ENCODE measurements at regions not wholly inside any gene's neighbourhood (a gene's known extent, or its start where the extent isn't known, plus 50 kb on each side); places are given as distances from the start of the nearest gene placed in this dataset.

- FAIRE-seq (no peak), DNase-seq (ENCODE audit: low read depth) (no peak)
- TF ChIP-seq CTCF (IDR thresholded peaks at IDR 0.05; ENCODE audit: insufficient read depth, low read length, severe bottlenecking), result no peak
- Histone ChIP-seq H3K4me3 (ENCODE audit: low read depth, low read length) (no peak overlapping the region), H3K36me3 (ENCODE audit: control insufficient read depth, insufficient read depth, low read length) (no peaks in the 10 kb centered on the region), H3K27me3 (ENCODE audit: control insufficient read depth, insufficient read depth, low read length) (no peaks in the 10 kb centered on the region)
Observed at GRCh38 chr22:48318575-48319320, 1508.9 kb downstream of the BRD1 start.

- H3K27me3 ChIP-seq (ENCODE audit: control insufficient read depth, insufficient read depth, low read length), result no peaks in the 10 kb centered on the region
Observed at GRCh38 chr22:48318173-48318572, 1509.5 kb downstream of the BRD1 start.

GRCh38 chr22:48316257-48317250, 1511.1 kb downstream of the BRD1 start:
- DNase-seq (ENCODE audit: low read depth) (no peak), FAIRE-seq (no peak)
- Histone ChIP-seq H3K4me3 (ENCODE audit: low read depth, low read length) (no peak overlapping the region), H3K27me3 (ENCODE audit: control insufficient read depth, insufficient read depth, low read length) (no peaks in the 10 kb centered on the region), H3K36me3 (ENCODE audit: control insufficient read depth, insufficient read depth, low read length) (no peaks in the 10 kb centered on the region)
- no peak for TF ChIP-seq CTCF (IDR thresholded peaks at IDR 0.05; ENCODE audit: insufficient read depth, low read length, severe bottlenecking)

More at GRCh38 chr22:48318173-48318572, 1509.5 kb downstream of the BRD1 start:
- TF ChIP-seq CTCF (IDR thresholded peaks at IDR 0.05; ENCODE audit: insufficient read depth, low read length, severe bottlenecking), result no peak
- no peak overlapping the region for H3K4me3 ChIP-seq (ENCODE audit: low read depth, low read length)
- H3K36me3 ChIP-seq (ENCODE audit: control insufficient read depth, insufficient read depth, low read length), result no peaks in the 10 kb centered on the region
- DNase-seq (ENCODE audit: low read depth), result no peak
- FAIRE-seq, result no peak

- no peaks in the 10 kb centered on the region for H3K36me3 ChIP-seq (ENCODE audit: control insufficient read depth, insufficient read depth, low read length)
- DNase-seq (ENCODE audit: low read depth) (no peak), FAIRE-seq (no peak)
- no peak overlapping the region for H3K4me3 ChIP-seq (ENCODE audit: low read depth, low read length)
- H3K27me3 ChIP-seq (ENCODE audit: control insufficient read depth, insufficient read depth, low read length), result no peaks in the 10 kb centered on the region
- TF ChIP-seq CTCF (IDR thresholded peaks at IDR 0.05; ENCODE audit: insufficient read depth, low read length, severe bottlenecking), result no peak
Observed at GRCh38 chr22:48315439-48316256, 1512.0 kb downstream of the BRD1 start.

- no peak overlapping the region for H3K4me3 ChIP-seq (ENCODE audit: low read depth, low read length)
- DNase-seq (ENCODE audit: low read depth) (no peak), FAIRE-seq (no peak)
- no peaks in the 10 kb centered on the region for H3K36me3 ChIP-seq (ENCODE audit: control insufficient read depth, insufficient read depth, low read length)
- no peaks in the 10 kb centered on the region for H3K27me3 ChIP-seq (ENCODE audit: control insufficient read depth, insufficient read depth, low read length)
- TF ChIP-seq CTCF (IDR thresholded peaks at IDR 0.05; ENCODE audit: insufficient read depth, low read length, severe bottlenecking), result no peak
Observed at GRCh38 chr22:48314073-48314472, 1513.6 kb downstream of the BRD1 start.

Data from bronchial epithelial cell (primary cell).